WTC11 (cell line): ENCODE measurements at regions not wholly inside any gene's neighbourhood (a gene's known extent, or its start where the extent isn't known, plus 50 kb on each side); places are given as distances from the start of the nearest gene placed in this dataset.

ENCODE experiments used
- ATAC-seq: fragments of 200-7000 bp; cut with Tn5 transposase; 2 replicates; pipeline ENCODE4 v1.10.0; 2021; ENCODE audit warnings: mild to moderate bottlenecking, moderate library complexity
- CTCF ChIA-PET: fragments of 300-600 bp; sonication (Branson Sonifier 250); formaldehyde crosslinking; loops from one replicate; lab custom pipeline; 2021; ENCODE audit warnings: antibody characterized with exemption; lab: Charles Lee
- POLR2A ChIA-PET: fragments of 350-600 bp; sonication (Branson Sonifier 250); formaldehyde crosslinking; loops from one replicate; lab custom pipeline; 2021; ENCODE audit warnings: antibody characterized with exemption; lab: Charles Lee
- DNase-seq: peaks from one replicate; pipeline ENCODE4 v3.0.0; 2021; ENCODE audit warnings: low spot score
- H3K27ac Mint-ChIP-seq: 2 replicates; pipeline ENCODE4 v1.8.0; 2021; ENCODE audit warnings: mixed read lengths
- H3K27me3 Mint-ChIP-seq: 2 replicates; pipeline ENCODE4 v1.8.0; 2021; ENCODE audit warnings: low read depth, mild to moderate bottlenecking, moderate library complexity, mixed read lengths
- H3K36me3 Mint-ChIP-seq: 2 replicates; pipeline ENCODE4 v1.8.0; 2021; ENCODE audit warnings: mixed read lengths
- H3K4me1 Mint-ChIP-seq: 2 replicates; pipeline ENCODE4 v1.8.0; 2022; ENCODE audit warnings: mixed read lengths
- H3K4me3 Mint-ChIP-seq: 2 replicates; pipeline ENCODE4 v1.8.0; 2021; ENCODE audit warnings: mild to moderate bottlenecking, moderate library complexity, mixed read lengths
- H3K9me3 Mint-ChIP-seq: 2 replicates; pipeline ENCODE4 v1.8.0; 2021; ENCODE audit warnings: mixed read lengths
- AFF4 ChIP-seq: sonication (generic); formaldehyde crosslinking; IDR thresholded peaks from 2 replicates; pipeline ENCODE4 v1.8.1; 2023; ENCODE audit warnings: mild to moderate bottlenecking, missing genetic modification reagents, borderline replicate concordance
- ATF2 ChIP-seq: sonication (generic); formaldehyde crosslinking; IDR thresholded peaks from 2 replicates; pipeline ENCODE4 v1.8.1; 2022; ENCODE audit warnings: low read depth, missing genetic modification reagents, borderline replicate concordance
- CBFB ChIP-seq: sonication (generic); formaldehyde crosslinking; IDR thresholded peaks from 2 replicates; pipeline ENCODE4 v1.8.1; 2022; ENCODE audit warnings: mild to moderate bottlenecking, low read depth, missing genetic modification reagents
- CREM ChIP-seq: sonication (generic); formaldehyde crosslinking; IDR thresholded peaks from 2 replicates; pipeline ENCODE4 v1.8.1; 2022; ENCODE audit warnings: mild to moderate bottlenecking, missing genetic modification reagents, moderate library complexity
- FOXK1 ChIP-seq: sonication (generic); formaldehyde crosslinking; IDR thresholded peaks from 2 replicates; pipeline ENCODE4 v1.8.0; 2022; ENCODE audit warnings: mild to moderate bottlenecking, moderate library complexity, missing genetic modification reagents
- NFE2L1 ChIP-seq: sonication (generic); formaldehyde crosslinking; IDR thresholded peaks from 2 replicates; pipeline ENCODE4 v1.8.1; 2023; ENCODE audit warnings: missing genetic modification reagents
- OVOL2 ChIP-seq: fragments of 250-450 bp; sonication (Bioruptor Pico); IDR thresholded peaks from 2 replicates; pipeline ENCODE4 v1.9.0; 2021; ENCODE audit warnings: mild to moderate bottlenecking, borderline replicate concordance
- SMAD4 ChIP-seq: sonication (generic); formaldehyde crosslinking; IDR thresholded peaks from 2 replicates; pipeline ENCODE4 v1.8.0; 2022; ENCODE audit warnings: mild to moderate bottlenecking, missing genetic modification reagents
- SOX15 ChIP-seq: fragments of 250-450 bp; sonication (Bioruptor Pico); IDR thresholded peaks from 2 replicates; pipeline ENCODE4 v1.9.0; 2021; ENCODE audit warnings: mild to moderate bottlenecking
- SP1 ChIP-seq: sonication (generic); formaldehyde crosslinking; conservative IDR thresholded peaks from 2 replicates; pipeline ENCODE4 v1.8.1; 2022; ENCODE audit warnings: missing genetic modification reagents
- TEAD1 ChIP-seq: sonication (generic); formaldehyde crosslinking; IDR thresholded peaks from 2 replicates; pipeline ENCODE4 v1.8.0; 2022; ENCODE audit warnings: mild to moderate bottlenecking, missing genetic modification reagents
- TF ChIP-seq, protein P1 (sequence below): sonication (generic); formaldehyde crosslinking; conservative IDR thresholded peaks from 2 replicates; pipeline ENCODE4 v1.8.1; 2022; ENCODE audit warnings: mild to moderate bottlenecking, missing genetic modification reagents
- TF ChIP-seq, protein P2 (sequence below): sonication (generic); formaldehyde crosslinking; IDR thresholded peaks from 2 replicates; pipeline ENCODE4 v1.8.0; 2022; ENCODE audit warnings: mild to moderate bottlenecking, missing genetic modification reagents
- TF ChIP-seq, protein P3 (sequence below): fragments of 250-450 bp; sonication (Bioruptor Pico); IDR thresholded peaks from 2 replicates; pipeline ENCODE4 v2.1.2; 2022; ENCODE audit warnings: mild to moderate bottlenecking, moderate library complexity
- TF ChIP-seq, protein P4 (sequence below): sonication (generic); formaldehyde crosslinking; IDR thresholded peaks from 2 replicates; pipeline ENCODE4 v1.8.1; 2023; ENCODE audit warnings: mild to moderate bottlenecking, missing genetic modification reagents
- TF ChIP-seq, protein P5 (sequence below): sonication (generic); formaldehyde crosslinking; IDR thresholded peaks from 2 replicates; pipeline ENCODE4 v1.8.1; 2023; ENCODE audit warnings: mild to moderate bottlenecking, moderate library complexity, missing genetic modification reagents

DNA sequence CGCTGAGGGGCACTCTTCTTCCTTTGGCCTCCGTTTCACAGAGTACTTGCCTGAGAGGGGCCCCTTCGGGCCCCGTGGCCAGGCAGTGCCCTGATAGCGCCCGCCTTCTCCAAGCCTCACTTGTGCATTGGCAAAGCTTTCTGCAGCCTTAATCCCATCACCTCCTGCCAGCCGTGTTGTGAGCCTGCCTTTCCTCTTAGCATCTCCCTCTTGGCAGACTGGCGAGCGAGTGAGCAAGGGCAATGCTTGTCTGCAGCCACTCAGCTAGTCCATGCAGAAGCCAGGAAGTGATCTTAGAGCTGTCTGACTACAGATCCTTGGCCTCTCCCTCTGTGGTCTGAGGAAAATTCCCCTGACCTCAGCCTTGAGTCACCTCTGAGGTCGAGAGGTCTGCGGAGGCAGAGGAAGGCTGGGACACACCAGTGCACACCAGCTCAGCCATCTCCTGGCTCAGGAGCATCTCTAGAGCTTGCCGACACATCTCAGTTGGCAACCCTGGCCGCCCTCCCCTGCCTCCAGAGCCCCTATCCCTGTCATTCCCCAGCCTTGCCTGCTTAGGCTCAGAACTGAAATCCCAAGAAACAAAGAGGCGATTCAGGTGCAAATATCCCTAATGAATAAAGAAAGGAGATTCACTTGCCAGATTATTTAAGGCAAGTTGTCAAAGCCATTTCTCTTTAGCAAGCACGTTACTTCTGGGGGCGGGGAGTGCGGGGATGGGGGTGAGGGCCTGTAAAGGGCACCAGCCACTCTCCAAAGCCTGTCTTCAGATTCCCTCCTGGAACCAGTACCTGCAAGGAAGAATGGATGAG lies 143.5 kb upstream of the MAMLD1 start:
- POLR2A ChIA-PET: no interaction called here
- ATAC-seq (peak; percentile 82), DNase-seq (peak; percentile 15)
- CTCF ChIA-PET: interaction anchor here (1.1 to 1.8 kb wide), 2 partner anchors 141 to 145 kb away, joined by 4 to 7 read pairs; no protein-coding TSS in a partner anchor
- no peak for TF ChIP-seq FOXK1
- TF ChIP-seq, protein P1, sequence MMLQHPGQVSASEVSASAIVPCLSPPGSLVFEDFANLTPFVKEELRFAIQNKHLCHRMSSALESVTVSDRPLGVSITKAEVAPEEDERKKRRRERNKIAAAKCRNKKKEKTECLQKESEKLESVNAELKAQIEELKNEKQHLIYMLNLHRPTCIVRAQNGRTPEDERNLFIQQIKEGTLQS (CRISPR knock-in tag): no peak
- no peak for TF ChIP-seq CREM (CRISPR knock-in tag)
- TF ChIP-seq OVOL2 (CRISPR knock-in tag): no peak
- no peak for TF ChIP-seq TEAD1 (CRISPR knock-in tag)
- TF ChIP-seq, protein P2, sequence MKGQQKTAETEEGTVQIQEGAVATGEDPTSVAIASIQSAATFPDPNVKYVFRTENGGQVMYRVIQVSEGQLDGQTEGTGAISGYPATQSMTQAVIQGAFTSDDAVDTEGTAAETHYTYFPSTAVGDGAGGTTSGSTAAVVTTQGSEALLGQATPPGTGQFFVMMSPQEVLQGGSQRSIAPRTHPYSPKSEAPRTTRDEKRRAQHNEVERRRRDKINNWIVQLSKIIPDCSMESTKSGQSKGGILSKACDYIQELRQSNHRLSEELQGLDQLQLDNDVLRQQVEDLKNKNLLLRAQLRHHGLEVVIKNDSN (CRISPR knock-in tag): no peak
- TF ChIP-seq SP1 (CRISPR knock-in tag): no peak
- TF ChIP-seq CBFB (CRISPR knock-in tag): no peak
- TF ChIP-seq SOX15 (CRISPR knock-in tag): no peak
- TF ChIP-seq, protein P3, sequence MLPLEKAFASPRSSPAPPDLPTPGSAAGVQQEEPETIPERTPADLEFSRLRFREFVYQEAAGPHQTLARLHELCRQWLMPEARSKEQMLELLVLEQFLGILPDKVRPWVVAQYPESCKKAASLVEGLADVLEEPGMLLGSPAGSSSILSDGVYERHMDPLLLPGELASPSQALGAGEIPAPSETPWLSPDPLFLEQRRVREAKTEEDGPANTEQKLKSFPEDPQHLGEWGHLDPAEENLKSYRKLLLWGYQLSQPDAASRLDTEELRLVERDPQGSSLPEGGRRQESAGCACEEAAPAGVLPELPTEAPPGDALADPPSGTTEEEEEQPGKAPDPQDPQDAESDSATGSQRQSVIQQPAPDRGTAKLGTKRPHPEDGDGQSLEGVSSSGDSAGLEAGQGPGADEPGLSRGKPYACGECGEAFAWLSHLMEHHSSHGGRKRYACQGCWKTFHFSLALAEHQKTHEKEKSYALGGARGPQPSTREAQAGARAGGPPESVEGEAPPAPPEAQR (CRISPR knock-in tag): no peak
- no peak for TF ChIP-seq AFF4 (CRISPR knock-in tag)
- no peak for TF ChIP-seq NFE2L1
- TF ChIP-seq, protein P4, sequence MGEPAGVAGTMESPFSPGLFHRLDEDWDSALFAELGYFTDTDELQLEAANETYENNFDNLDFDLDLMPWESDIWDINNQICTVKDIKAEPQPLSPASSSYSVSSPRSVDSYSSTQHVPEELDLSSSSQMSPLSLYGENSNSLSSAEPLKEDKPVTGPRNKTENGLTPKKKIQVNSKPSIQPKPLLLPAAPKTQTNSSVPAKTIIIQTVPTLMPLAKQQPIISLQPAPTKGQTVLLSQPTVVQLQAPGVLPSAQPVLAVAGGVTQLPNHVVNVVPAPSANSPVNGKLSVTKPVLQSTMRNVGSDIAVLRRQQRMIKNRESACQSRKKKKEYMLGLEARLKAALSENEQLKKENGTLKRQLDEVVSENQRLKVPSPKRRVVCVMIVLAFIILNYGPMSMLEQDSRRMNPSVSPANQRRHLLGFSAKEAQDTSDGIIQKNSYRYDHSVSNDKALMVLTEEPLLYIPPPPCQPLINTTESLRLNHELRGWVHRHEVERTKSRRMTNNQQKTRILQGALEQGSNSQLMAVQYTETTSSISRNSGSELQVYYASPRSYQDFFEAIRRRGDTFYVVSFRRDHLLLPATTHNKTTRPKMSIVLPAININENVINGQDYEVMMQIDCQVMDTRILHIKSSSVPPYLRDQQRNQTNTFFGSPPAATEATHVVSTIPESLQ (CRISPR knock-in tag): no peak
- TF ChIP-seq ATF2 (CRISPR knock-in tag): no peak
- no peak for TF ChIP-seq SMAD4
- TF ChIP-seq, protein P5, sequence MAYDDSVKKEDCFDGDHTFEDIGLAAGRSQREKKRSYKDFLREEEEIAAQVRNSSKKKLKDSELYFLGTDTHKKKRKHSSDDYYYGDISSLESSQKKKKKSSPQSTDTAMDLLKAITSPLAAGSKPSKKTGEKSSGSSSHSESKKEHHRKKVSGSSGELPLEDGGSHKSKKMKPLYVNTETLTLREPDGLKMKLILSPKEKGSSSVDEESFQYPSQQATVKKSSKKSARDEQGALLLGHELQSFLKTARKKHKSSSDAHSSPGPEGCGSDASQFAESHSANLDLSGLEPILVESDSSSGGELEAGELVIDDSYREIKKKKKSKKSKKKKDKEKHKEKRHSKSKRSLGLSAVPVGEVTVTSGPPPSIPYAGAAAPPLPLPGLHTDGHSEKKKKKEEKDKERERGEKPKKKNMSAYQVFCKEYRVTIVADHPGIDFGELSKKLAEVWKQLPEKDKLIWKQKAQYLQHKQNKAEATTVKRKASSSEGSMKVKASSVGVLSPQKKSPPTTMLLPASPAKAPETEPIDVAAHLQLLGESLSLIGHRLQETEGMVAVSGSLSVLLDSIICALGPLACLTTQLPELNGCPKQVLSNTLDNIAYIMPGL (CRISPR knock-in tag): no peak
- Mint-ChIP-seq H3K4me3 (peak overlapping the region; percentile 52), H3K36me3 (no peaks in the 10 kb centered on the region), H3K27me3 (peaks cover 60% of the 10 kb centered on the region), H3K4me1 (peaks cover 45% of the 10 kb centered on the region), H3K27ac (no peak overlapping the region), H3K9me3 (no peaks in the 10 kb centered on the region)
